CD4-positive, alpha-beta T cell treated with Interleukin-2 at 100 ng/mL for 4 hours (primary cell): ENCODE measurements at regions not wholly inside any gene's neighbourhood (a gene's known extent, or its start where the extent isn't known, plus 50 kb on each side); places are given as distances from the start of the nearest gene placed in this dataset.

Experiments
- DNase-seq: peaks from one replicate; pipeline ENCODE4 v3.0.0-alpha.2; 2020; ENCODE audit warnings: low spot score

- no peak for DNase-seq
These were observed 228.2 kb upstream of the TENM3 start for GRCh38 chr4:182015014-182015413.

DNA sequence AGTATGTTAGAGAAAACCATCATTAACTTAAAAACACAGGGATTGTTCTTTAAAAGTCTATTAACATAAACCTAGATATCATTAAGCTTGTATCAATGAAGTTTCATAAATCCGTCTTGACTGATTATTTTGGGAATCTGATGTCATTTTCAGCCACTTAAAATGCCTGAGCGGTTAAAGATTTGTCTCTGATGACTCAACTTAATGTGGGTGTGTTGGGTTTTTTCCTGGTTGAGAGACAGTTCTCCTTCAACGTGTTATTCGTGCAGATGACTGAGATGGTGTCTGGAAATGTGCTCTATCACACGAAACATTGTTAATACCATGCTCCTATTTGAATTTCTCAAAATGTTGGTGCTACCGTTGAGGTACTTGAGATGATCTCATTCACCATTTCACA lies 227.3 kb upstream of the TENM3 start:
- no peak for DNase-seq

- DNase-seq = no peak
These were observed 226.2 kb upstream of the TENM3 start for GRCh38 chr4:182017038-182017437.

DNA sequence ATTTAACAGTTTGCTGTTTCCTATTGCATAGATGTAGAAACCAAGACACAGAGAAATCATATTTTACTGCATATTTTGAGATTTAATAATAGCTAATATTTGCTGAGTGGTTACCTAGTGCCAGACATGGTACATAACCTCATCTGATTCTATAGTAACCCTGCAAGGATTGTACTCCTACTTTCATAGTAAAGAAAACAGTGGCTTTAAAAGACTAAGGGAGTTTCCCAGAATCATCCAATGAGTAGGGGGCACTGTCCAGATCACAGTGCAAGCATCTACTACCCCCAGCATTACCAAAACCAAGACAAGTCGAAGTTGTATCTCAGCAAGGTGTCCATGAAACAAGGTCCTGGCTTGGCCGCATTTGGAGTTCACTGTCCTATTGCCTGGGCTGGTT lies 224.5 kb upstream of the TENM3 start:
- no peak for DNase-seq

DNA sequence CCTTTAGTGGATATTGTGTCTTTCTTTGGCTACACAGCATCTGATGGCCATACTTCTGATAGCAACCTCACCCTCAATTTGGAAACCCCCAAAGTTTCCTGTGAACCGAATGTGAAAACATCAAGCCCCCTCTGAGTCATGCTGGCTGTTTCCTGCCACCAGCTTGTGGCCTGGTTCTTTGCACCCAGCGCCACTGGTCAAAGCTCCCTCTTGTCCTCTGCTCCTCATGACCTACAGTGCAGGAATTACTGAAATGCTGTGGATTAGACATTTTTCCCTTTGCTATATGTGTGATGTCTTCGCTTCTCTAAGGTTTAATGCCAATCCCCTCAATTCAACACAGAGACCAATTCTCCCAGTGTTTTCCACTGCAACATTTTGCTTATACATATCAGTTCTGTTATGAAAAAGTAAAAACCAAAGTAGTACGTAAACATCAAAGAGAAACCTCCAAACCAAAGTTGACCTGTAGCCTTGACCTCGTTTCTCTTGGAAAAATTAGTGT lies 224.0 kb upstream of the TENM3 start:
- DNase-seq = no peak

DNA sequence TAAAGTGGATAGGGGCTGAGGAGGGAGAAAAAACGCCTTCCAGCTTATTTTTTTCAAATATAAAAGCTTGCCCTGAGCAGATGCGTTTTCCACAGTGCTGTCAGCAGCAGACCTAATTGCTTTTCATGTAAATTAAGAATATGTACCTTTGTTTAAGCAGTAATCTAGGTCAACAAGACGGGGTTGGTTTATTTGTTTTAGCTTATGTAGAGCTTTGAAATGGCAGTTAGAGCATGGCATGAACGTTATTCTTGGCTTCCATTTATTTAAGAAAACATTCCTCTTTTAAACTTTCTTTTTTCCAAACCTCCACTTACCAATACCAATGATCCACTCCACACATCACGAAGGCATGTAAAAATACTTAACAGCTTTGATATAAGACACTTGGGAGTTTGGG lies 220.3 kb upstream of the TENM3 start:
- no peak for DNase-seq

DNA sequence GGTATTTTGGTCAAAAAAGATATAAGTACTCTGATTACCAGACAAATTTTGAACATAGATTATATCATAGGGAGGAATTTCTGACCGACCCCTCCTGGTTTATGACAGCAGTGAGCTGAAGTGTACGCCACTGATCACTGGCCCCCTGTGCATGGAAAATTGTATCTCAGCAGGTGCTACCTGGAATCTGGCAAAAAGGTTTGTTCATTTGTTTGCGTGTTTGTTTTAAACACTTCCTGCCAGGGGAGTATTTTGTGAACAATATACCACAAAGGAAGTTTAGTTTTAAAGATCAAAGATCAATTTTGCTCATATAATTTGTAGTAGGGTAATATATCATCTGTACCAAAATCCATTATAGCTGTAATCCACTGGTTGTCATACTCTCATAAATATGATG lies 219.7 kb upstream of the TENM3 start:
- no peak for DNase-seq

GRCh38 chr4:182042945-182043344 lies 200.3 kb upstream of the TENM3 start:
- no peak for DNase-seq

GRCh38 chr4:182048871-182049270 lies 194.3 kb upstream of the TENM3 start:
- no peak for DNase-seq

DNA sequence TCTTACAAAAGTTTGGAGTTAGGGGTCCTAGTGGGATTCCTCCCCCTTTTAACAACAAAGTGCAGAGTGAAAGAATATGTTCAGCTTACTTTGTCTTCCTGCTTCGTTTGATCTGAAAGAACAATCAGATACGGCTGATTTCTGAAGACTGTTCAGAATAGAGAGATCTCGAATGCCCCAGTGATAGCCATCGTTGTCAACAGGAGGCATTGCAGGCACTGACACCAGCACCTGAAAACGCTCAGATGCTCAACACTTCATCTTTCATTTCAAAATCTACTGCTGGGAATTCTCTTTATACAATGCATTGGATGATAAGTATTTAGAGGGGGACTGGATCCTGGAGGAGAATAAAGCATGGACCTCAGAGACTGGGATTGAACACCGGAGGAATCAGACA lies 186.3 kb upstream of the TENM3 start:
- DNase-seq = no peak

DNA sequence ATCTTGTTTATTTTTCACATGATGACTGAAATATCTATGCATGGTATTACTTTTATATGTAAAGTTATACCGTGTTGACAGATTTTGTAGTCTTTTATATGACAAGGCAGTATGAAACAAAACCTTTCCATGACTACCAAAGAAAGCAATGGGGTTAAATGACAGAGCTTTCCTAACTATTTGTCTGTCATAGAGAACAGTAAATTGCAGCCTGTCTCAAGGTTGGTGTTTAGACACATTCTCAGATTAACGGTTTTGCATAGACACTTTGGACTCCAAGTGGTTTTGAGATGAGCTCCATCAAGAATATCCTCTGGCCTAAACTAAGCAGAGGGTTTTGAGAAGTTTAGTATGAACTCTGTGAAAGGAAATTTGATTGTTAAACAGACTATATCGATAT lies 180.7 kb upstream of the TENM3 start:
- DNase-seq = no peak

GRCh38 chr4:182062936-182063335 lies 180.3 kb upstream of the TENM3 start:
- no peak for DNase-seq

GRCh38 chr4:182063651-182064050 lies 179.6 kb upstream of the TENM3 start:
- no peak for DNase-seq

DNA sequence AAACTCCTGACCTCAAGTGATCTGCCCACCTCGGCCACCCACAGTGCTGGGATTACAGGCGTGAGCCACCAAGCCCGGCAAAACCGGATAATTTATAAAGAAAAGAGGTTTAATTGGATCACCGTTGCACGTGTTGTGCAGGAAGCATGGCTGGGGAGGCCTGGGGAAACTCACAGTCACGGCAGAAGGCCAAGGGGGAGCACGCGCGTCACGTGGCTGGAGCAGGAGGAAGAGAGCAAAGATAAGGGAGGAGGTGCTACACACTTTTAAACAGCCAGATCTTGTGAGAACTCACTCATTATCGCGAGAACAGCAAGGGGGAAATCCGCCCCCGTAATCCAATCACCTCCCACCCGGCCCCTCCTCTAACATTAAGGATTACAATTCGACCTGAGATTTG lies 177.9 kb upstream of the TENM3 start:
- DNase-seq = no peak

- no peak for DNase-seq
These were observed 177.2 kb upstream of the TENM3 start for GRCh38 chr4:182066037-182066436.

- DNase-seq = no peak
These were observed 175.4 kb upstream of the TENM3 start for GRCh38 chr4:182067828-182068227.

DNA sequence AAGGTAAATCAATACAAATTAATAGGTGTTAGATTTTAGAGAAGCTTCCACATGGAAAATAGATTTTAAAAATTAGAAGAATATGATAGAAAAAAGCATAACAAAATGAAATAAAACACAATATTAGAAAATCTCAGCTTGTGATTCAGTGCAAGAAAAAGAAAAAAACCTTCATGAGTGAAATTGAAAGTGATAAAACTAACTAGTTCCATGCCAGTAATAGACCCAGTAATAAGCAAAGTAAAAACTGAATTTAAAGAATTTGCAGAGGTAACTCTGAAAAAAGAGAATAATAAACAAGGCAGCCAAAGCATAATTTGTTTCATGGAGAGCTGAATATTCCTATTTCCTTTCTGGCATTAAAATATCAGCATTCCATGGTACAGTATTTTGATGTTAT lies 174.3 kb upstream of the TENM3 start:
- no peak for DNase-seq

- no peak for DNase-seq
These were observed 169.9 kb upstream of the TENM3 start for GRCh38 chr4:182073278-182073677.

- DNase-seq = no peak
These were observed 169.1 kb upstream of the TENM3 start for GRCh38 chr4:182074139-182074538.

DNA sequence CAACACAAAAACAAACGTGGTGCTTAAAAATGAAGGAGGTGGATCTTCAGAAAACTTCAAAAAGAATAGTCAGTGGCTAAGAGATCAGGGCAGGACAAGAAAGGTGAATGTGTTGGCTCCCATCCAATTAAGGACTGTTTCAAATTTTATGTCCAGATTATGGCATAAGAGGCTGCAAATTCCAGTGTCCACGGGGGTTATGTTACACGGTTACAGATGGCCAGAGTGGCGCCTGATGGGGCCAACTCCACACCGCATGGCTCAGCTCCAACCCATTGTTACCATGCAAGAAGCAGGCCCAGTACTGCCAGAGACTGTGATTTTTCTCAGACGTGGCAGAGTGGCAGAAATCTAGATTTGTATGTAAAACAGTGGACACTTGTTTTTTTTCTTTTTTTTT lies 168.4 kb upstream of the TENM3 start:
- DNase-seq = no peak

DNA sequence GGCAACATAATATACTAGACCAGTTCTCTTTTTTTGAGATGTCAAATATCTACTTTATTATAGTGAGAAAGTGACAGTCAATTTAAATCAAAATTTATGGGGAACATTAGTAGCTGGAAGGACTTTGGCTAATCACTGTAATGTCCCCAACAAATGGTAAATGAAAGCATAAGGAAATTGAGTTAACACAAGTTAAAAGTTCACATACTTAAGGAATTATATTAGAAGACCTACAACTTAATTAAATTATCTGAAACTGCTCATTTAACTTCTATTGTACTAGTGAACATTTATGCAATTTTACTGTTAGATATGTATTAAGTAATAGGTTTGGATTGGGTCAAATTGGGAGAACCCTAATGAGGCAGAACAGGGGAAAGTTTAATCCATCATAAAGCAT lies 160.3 kb upstream of the TENM3 start:
- no peak for DNase-seq

GRCh38 chr4:182083671-182084410 lies 159.4 kb upstream of the TENM3 start:
- no peak for DNase-seq

DNA sequence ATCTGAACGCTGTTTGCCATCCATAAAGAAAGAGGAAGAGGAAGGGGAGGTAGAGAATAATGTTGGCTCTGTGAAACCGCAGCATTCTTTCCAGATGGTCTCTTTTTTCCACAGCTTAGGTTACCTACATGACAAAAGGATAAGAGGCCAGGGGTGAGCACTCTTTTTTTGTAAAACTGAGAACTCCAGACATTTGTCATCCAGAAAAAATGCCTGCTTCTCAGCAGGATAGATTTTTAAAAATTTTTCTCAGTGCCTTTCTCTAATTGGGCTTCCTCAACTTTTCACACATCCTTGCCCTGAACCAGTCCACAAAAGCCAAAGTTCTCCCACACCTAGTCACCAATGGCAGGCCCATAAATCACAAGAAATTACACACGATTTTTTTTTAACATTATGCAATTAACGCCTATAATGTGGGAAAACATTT lies 158.1 kb upstream of the TENM3 start:
- no peak for DNase-seq

DNA sequence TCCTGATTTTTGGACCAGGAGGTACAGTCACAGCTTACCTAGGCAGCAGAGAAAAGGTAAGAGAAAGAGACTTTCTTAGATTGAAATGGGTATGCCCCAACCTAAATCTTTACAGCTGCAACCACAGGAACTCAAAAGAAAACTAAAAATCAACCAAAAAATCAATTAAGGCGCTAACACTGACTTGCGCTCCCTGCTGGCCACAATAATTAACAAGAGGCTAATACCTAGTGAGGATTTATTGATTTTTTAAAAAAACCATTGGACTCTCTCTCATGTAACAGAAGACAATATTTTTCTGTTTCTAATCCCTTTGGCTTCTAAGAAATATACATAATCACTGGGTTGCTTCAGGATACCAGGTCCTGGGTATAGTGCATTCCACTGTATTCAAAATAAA lies 153.9 kb upstream of the TENM3 start:
- no peak for DNase-seq
